ENCODE measurements at regions not wholly inside any gene's neighbourhood (a gene's known extent, or its start where the extent isn't known, plus 50 kb on each side); places are given as distances from the start of the nearest gene placed in this dataset.
"Not testable (repeated sequence)": the region's sequence is repeated elsewhere in the genome, so short reads cannot be mapped to it uniquely, and the experiment has no call there.

DNA sequence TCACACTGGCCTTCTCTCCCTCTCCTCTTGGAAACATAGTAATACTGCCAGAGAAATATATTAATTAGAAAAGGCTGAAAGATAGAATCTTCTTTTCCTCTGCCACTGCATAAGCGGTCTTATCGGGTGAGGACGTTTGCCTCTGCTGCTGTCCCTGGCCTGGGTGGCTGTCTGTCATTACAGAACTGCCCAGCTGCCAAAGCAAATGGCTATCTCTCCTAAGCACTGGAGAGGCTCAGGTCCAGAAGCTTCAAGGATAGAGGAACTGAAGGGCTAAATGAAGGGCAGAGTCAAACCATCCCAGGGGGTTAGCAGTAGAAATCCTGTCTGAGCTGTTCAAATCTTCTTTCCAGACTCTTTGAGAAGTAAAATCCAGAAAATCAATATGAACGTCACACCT, 198.6 kb upstream of the CAND1 start:
- no peak for DNase-seq (ENCODE audit: low read depth, low spot score)

DNA sequence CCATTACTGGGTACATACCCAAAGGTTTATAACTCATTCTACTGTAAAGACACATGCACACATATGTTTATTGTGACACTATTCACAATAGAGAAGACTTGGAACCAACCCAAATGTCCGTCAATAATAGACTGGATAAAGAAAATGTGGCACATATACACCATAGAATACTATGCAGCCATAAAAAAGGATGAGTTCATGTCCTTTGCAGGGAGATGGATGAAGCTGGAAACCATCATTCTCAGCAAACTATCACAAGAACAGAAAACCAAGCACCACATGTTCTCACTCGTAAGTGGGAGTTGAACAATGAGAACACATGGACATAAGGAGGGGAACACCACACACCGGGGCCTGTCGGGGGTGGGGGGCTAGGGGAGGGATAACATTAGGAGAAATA, 196.9 kb upstream of the CAND1 start:
- DNase-seq (ENCODE audit: low read depth, low spot score): not testable (repeated sequence)

DNA sequence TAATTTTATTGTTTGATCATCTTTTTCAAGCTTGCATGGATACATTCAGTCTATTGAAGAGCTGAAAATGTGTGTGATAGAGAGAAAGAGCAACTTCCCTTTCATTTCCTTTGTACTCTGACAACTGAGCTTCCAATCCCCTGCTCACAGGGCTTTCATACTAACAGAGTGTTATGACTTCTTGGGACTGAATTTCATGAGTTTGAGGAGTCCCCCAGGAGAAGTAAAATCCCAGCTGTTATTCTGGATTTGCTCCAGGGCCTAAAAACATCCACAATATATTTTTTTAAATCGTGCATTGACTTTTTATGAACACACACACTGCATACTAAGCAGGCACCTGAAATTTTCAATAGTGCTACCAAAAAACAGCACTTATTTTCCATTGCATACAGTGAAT, 195.8 kb upstream of the CAND1 start:
- no peak for DNase-seq (ENCODE audit: low read depth, low spot score)

DNA sequence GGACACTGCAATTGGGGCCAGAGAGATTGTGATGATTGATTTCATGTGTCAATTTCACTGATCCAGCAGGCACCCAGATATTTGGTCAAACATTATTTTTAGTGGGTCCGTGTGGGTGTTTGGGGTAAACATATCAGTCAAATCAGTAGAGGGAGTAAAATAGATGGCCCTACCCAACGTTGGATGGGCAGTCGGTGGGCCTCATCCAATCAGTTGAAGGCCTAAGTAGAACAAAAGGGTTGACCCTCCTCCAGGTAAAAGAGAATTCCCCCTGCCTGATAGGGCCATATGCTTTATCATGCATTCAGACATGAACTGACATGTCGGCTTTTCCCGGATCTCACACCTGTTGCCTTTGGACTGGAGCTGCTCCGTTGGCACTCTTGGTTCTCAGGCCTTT, 195.1 kb upstream of the CAND1 start:
- DNase-seq (ENCODE audit: low read depth, low spot score): no peak

DNA sequence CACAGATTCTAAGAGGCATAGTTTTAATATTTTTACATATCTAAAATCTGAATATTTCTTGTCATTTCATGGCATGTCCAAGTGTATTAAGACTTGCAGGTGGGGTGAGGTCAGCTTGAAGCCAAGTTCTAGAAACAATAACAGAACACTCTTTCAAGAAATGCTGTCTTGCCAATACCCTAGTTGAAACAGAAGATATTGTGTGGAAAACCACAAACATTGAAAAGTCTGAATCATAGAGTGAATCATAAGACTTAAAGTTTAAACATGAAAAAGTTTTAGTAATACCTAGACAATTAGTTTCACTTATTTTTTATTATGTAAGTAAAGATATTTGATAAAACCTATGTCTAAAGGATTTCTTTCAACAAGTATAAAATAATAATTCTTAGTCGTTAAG, 191.5 kb upstream of the CAND1 start:
- no peak for DNase-seq (ENCODE audit: low read depth, low spot score)

DNA sequence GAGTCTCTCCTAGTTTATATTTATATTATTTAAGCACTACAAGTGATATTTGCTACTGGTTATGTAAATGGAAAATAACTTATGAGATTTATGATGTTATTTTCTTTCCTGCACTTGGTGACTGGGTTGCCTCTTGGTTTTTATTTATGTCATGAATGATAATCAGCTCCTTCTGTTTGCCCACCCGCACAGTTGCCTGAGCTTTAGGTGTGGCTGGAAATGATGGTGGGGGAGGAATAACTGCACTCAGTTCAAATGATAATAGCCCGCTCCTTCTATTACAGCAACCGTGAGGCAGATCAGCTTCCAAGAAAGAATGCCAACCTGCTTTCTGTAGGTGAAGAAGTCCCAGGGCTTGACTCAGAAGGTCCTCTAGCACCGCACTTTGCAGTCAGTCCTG, 190.2 kb upstream of the CAND1 start:
- DNase-seq (ENCODE audit: low read depth, low spot score): no peak

DNA sequence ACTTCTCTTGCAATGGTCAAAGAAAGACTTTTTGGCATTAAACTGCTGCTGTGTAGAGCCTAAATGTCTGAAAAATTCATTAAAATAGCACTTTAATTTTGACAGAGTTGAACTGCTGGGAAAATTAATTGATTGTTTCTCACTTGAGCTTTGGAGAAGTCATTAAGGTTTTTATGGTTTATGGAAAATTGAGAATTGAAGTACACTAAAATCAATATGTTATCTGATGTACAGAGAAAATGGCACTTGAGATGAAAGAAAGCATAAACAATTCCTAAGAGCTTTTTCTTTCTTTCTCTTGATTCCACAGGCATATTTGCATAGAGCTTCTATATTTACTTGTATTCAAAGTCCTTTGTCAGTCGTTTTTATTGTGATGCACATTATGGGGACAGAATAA, 188.5 kb upstream of the CAND1 start:
- DNase-seq (ENCODE audit: low read depth, low spot score): no peak

DNA sequence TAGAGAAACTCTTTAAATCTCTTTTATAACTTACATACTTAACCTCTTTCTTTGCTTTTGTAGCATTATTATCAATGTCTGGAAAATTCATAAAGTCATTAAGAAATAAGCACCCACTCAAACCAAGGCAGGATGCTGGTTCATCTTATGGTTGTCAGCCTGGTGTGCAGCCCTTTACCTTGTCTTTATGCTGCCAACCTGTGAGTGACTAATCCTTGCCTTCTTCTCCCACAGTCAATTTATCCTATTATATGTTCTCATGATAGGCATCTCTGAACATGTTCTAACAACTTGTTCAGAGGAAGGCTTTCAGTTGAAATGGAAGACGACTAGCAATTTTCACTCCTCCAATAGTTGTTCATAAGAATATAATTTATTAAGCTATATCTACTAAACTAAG, 186.9 kb upstream of the CAND1 start:
- no peak for DNase-seq (ENCODE audit: low read depth, low spot score)

DNA sequence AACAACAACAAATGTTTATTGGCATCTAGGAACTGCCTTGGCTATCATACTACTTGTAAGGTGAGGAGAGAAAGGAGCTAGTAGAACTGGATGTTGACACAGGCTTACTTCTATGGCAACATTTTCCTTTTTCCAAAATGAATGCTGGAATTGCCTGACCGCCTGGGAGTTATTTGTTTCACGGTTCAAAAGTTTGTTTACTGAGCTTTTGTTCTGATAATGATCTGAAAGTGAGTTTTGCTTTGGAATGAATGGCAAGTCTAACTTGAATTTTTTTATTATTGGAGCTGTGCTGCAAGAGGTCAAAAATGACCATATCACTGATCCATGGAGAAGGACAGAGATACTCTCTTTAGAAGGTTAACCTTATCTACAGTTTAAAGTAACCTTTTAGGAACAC, 183.5 kb upstream of the CAND1 start:
- no peak for DNase-seq (ENCODE audit: low read depth, low spot score)

DNA sequence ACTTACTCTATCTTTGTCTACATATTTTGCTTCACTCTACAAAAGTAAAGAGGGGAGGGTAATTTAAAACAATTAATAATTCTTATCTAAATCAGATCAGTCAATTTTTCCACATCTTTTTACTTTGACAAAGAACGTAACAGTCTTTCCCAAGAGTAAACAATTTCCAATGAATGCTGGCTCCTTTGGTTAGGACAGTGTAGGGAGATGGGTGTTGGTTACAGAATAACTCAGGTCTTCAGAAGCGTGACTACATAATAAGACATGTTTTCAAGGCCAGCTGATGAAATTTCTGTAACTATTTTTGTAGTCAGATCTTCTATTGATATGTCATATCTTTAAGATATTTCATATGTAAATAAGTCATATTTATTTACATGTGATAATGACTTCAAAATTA, 183.0 kb upstream of the CAND1 start:
- DNase-seq (ENCODE audit: low read depth, low spot score): no peak

DNA sequence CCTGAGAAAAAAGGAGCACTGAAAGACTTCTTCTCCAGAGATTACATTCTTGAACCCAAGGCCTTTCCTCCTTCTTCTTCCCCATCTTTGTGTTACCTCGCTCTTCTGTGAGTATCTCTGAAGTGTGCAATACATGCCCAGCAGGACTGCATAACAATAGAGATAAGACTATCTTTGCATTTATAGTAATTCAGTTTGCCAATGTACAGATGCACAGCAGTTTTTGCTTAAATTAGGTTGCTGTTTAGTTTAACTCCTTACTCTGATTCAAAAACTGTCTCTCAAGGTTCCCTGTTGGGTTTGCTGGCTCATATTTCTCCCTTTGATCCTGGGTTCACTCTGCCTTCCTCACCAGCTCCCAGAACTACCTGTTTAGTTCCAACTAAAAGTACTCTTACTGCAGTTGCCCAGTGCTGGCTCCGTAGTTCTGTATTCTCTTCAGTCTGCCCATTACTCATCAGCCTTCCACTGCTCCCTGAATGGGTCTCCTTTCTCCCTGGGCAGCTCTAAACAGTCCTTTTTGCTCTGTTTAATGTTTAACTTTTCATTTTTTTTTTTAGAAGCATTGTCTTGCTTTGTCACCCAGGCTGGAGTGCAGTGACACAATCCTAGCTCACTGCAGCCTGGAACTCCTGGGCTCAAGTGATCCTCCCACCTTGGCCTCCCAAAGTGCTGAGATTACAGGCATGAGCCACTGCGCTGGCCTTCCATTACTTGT, 180.6 kb upstream of the CAND1 start:
- DNase-seq (ENCODE audit: low read depth, low spot score): no peak

DNA sequence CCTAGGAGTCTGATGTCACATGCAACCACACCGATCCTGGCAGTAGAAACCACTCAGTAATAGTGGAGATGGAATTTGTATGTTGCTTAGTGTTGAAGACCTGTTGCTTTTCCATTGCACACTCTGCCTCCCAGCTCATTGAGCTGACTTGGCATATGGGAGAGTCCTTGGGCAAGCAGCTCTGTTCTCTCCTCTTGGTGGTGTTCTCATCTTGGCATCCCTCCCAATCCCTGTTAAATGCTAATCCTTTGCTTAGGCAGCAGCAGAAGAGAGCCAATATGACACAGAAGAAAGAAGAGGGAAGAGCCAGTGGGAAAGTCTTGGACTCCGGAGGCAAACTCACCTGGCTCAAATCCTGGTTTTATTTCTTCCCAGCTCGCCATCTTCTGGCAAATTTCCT, 178.0 kb upstream of the CAND1 start:
- no peak for DNase-seq (ENCODE audit: low read depth, low spot score)

DNA sequence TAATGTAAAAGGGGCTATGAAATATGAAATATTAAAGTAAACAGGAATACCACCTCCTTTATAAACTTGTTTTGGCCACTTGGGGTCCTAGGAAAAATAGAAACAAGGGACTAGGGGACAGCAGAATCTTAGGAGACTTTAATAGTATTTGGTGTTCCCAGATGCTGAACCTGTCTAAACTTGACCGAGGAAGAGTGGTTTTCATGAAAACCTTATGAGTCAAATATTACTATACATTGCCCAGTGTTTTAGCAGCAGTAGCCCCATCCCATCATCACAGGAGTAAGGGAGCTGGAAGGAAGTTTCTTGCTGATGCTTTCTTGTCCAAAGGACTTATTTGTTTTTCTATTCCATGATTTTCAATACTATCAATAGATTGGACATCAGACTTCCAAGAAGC, 177.5 kb upstream of the CAND1 start:
- DNase-seq (ENCODE audit: low read depth, low spot score): no peak

DNA sequence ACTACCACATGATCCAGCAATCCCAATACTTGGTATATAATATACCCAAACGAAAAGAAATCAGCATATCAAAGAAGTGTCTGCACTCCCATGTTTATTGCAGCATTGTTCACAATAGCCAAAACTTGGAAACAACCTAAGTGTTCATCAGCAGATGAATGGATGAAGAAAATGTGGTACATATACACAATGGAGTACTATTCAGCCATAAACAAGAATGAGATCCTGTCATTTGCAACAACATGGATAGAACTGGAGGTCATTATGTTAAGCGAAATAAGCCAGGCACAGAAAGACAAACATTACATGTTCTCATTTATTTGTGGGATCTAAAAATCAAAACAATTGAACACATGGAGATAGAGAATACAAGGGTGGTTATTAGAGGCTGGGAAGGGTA, 176.2 kb upstream of the CAND1 start:
- not testable (repeated sequence) for DNase-seq (ENCODE audit: low read depth, low spot score)

DNA sequence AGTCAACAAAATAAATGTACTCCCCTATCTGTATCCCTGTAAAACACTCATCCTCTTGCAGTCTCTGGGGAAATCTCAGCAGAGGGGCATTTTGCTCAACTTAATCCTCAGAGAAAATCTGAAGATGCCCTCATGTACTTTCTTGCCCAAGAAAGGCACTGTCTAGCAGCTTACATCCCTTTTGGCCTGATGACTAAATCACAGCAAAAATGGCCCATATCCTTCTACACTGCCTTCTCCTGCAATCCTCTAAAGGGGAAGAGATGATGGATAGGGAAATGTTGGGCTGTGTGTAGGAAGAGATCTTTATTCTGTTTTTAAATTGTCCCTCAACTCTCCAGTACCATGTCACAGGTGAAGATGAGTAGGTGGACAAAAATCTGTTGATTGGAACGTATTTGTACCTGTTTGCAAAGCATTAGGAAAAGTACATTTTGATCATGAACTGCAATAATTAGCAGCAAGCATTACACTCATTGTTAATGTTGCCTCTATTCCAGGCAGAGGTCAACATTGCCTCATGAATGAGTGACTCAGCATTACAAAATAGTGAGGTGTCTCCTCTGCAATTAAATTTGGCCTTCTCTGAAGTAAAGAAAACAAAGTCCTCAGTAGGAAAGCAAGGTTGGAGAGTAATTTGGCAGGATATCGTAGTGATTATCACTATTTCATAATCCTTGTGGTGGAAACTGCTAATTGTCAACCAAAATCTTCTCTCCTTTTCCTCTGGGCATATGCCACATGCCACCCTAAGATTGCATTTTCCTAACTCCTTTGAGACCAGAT, 172.4 kb upstream of the CAND1 start:
- no peak for DNase-seq (ENCODE audit: low read depth, low spot score)

DNA sequence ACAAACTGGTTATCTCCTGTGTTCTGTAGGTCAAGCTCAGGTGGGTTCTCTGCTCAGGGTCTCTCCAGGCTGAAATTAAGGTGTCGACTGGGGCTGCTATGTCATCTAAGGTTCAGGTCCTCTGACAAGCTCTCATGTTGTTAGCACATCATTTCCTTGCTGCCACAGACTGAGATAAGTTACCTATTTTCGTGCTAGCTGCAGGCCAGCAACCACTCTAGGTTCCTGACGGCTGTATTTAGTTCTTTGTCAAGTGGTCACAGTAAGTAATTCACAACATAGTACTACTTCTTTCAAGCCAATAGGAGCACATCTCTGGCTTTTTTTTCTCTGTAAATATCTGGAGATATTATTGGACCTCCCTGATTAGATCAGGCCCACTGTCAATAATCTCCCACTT, 169.3 kb upstream of the CAND1 start:
- DNase-seq (ENCODE audit: low read depth, low spot score): no peak

DNA sequence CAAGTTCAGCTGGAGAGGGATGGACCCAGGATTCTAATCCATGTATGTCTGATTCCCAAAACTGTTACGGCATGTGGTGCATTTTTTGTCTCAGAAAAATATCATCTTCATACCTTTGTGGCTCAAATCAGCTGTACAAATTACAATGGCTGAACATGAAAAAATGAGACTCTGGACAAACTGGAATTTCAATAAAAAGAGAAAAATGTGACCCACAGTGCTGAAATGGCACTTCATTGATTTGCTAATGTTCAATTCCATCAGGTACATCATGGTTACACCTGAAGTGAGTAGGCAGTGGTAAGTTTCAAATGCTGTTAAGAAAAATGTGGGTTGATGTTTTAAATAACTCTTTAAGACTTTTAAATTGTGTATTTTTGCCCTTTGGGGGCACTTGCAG, 165.6 kb upstream of the CAND1 start:
- no peak for DNase-seq (ENCODE audit: low read depth, low spot score)

DNA sequence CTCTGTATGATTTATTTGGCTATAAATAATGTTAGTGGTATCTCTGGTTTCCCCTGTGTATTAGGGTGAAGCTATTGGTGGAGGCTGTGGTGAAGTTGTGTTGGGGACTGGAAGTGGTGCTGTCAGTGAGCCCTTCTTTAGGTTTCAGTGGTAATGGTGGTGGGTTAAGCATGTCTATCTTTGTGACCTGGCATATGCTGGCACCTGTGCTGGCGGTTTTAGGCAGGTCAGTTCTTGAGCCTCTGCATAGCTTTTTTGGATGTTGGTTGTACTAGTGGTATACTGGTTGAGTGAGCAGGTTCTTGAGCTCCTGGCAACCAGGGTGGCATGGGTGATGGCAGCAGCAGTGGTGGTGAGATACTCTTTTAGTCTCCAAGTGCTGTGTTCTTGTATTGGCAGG, 161.9 kb upstream of the CAND1 start:
- DNase-seq (ENCODE audit: low read depth, low spot score): no peak

DNA sequence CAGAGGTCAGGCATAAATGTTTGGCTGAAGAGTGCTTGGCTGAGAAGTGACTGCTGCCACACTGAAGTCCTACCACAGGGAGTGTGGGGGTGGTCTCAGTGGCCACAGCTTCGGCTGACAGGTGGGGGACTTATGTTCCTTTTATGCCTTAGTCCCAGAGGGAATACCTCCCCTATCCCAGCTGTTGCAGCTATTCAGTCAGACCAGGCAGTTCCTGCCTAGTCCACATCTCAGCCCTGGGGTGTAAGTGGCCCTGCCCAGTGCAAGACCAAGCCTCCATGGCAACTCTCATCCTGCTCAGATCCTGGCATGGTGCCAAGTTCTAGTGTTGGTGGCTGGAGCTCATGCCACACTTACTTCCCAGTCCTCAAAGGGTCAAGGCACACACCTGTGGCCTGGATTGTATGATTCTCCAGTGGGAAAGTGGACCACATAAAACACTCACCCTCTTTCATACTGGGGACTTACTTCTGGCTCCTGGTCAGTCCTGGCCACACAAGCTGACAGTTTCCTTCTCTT, 161.3 kb upstream of the CAND1 start:
- no peak for DNase-seq (ENCODE audit: low read depth, low spot score)

DNA sequence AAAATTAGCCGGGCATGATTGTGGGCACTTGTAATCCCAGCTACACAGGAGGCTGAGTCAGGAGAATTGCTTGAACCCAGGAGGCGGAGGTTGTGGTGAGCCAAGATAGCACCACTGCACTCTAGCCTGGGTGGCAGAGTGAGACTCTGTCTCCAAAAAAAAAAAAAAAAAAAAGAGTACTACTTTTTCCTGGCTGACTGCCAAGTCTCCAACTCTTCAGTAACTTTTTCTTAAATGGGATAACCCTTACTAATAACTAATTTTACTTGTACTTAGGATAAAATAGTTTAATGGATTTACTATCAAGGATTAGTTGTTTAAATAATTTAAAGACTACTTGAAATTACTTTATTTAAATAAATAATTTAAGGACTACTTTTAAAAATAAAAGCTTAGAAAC, 158.8 kb upstream of the CAND1 start:
- not testable (repeated sequence) for DNase-seq (ENCODE audit: low read depth, low spot score)

DNA sequence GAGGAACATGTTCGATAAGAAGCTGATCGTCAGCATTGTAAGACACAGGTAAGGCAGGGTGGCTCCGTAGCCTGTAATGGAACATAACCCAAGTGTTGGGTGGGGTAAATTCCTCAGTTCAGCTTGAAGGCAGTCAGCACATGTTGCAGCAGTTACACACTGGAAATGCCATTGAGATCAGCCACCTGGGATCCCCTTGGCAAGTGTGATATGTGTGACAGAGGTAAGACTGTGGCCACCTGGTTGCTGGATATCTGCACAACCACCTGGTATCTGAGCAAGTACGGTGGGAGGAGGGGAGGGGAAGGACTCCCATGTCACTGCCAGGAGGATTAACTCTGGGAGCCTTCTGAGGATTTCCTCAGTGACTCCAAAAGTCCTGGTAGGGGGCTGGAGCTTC, 158.0 kb upstream of the CAND1 start:
- DNase-seq (ENCODE audit: low read depth, low spot score): no peak

DNA sequence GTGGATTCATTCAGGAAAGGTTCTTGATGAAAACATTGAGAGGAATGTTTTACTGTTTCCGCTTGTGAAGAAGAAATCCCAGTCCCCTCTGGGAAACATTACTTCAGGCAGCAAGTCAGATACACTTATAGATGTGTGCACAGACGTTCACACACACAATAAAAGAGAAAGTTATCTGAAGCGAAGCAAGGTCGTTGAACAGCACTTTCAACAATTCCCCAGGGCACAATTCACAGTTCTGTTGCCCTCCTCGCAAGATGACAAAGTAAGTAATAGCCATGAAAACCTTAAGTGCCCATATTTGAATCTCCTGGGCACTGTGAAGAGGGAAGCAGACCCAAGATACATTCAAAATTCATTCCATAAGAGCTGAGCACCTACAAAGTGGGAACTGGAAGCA, 156.6 kb upstream of the CAND1 start:
- DNase-seq (ENCODE audit: low read depth, low spot score): no peak

DNA sequence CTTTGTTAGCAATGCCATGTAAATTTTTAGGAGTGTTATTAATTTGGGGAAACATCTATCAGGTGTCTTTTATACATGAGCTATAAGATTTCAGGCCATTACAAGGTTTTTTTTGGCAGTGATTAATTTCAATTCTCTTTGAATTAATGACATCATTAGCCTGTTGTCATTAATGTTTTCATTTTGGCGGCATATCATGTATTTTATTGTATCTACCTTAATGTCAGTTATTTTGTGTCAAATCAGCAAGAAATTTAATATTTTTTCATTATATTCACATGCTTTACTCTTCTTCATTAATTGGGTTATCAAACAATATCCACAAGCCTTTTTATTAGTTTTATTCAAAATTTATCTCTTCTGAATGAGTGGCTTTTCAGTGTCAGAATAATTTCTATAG, 153.0 kb upstream of the CAND1 start:
- no peak for DNase-seq (ENCODE audit: low read depth, low spot score)
